GM13977 (cell line): ENCODE measurements at regions not wholly inside any gene's neighbourhood (a gene's known extent, or its start where the extent isn't known, plus 50 kb on each side); places are given as distances from the start of the nearest gene placed in this dataset.

Experiments used
- DNase-seq: peaks from one replicate; pipeline ENCODE4 v3.0.0; 2012; ENCODE audit warnings: low spot score
- CTCF ChIP-seq: IDR thresholded peaks from 2 replicates; pipeline ENCODE4 v1.5.1; 2012; ENCODE audit warnings: mild to moderate bottlenecking, control low read depth; ENCODE audit not compliant: insufficient read depth; ENCODE audit errors: extremely low read depth, missing control alignments
- in situ Hi-C: fragments of 300-500 bp; cut with MboI; formaldehyde crosslinking; loops from one replicate; pipeline ENCODE4 v1.12.0; 2022; ENCODE audit warnings: low sequenced_read_pairs, low pct_unique_long_range_greater_than_20kb, mixed read lengths, inconsistent platforms; ENCODE audit not compliant: unreplicated experiment

GRCh38 chr2:187799601-187800000 lies 245.4 kb upstream of the TFPI start:
- in situ Hi-C loops, result no loop called here
- TF ChIP-seq CTCF, result no peak
- DNase-seq, result no peak

GRCh38 chr2:187803816-187804215 lies 249.6 kb upstream of the TFPI start:
- in situ Hi-C loops, result no loop called here
- no peak for TF ChIP-seq CTCF

GRCh38 chr2:187815113-187815512 lies 260.9 kb upstream of the TFPI start:
- in situ Hi-C loops, result no loop called here
- no peak for TF ChIP-seq CTCF
- DNase-seq, result no peak

More at GRCh38 chr2:187803816-187804215, 249.6 kb upstream of the TFPI start:
- no peak for DNase-seq

GRCh38 chr2:187819624-187820023 lies 265.4 kb upstream of the TFPI start:
- in situ Hi-C loops, result no loop called here
- DNase-seq, result no peak
- TF ChIP-seq CTCF, result no peak

- DNase-seq, result no peak
- in situ Hi-C loops, result no loop called here
- no peak for TF ChIP-seq CTCF
Measured at GRCh38 chr2:187825108-187825507, 270.9 kb upstream of the TFPI start.

GRCh38 chr2:187826023-187826422 lies 271.8 kb upstream of the TFPI start:
- no peak for TF ChIP-seq CTCF
- in situ Hi-C loops, result no loop called here
- no peak for DNase-seq

- DNase-seq, result no peak
- TF ChIP-seq CTCF, result no peak
- in situ Hi-C loops, result no loop called here
Measured at GRCh38 chr2:187834787-187835186, 280.6 kb upstream of the TFPI start.
